Esophagus squamous epithelium (tissue), 5 donors: ENCODE measurements at regions not wholly inside any gene's neighbourhood (a gene's known extent, or its start where the extent isn't known, plus 50 kb on each side); places are given as distances from the start of the nearest gene placed in this dataset.

Experiments used
- DNase-seq: peaks from one replicate; lab custom pipeline; 2025; lab: John Stamatoyannopoulos, UW
- H3K27ac ChIP-seq, 4 donors: fragments of 200-600 bp; sonication (generic); one replicate each; pipeline ENCODE4 v1.5.1; 2016 to 2019; ENCODE audit warnings: mild to moderate bottlenecking in 1 of 4
- H3K27me3 ChIP-seq, 4 donors: fragments of 200-600 bp; sonication (generic); 1 replicate in 3 of 4; 2 replicates in 1 of 4; pipeline versions ENCODE4 v1.5.1 to v1.6.0; 2017 to 2021; ENCODE audit warnings: antibody characterized with exemption in 1 of 4
- H3K36me3 ChIP-seq, 3 donors: fragments of 200-600 bp; sonication (generic); one replicate each; pipeline ENCODE4 v1.5.1; 2016 to 2019
- H3K4me1 ChIP-seq, 3 donors: fragments of 200-600 bp; sonication (generic); one replicate each; pipeline ENCODE4 v1.5.1; 2017 to 2019
- H3K4me3 ChIP-seq, 4 donors: fragments of 200-600 bp; sonication (generic); 1 replicate in 3 of 4; 2 replicates in 1 of 4; pipeline ENCODE4 v1.5.1; 2016 to 2019; ENCODE audit warnings: mild to moderate bottlenecking in 2 of 4, moderate library complexity in 1 of 4
- H3K9me3 ChIP-seq, 3 donors: fragments of 200-600 bp; sonication (generic); one replicate each; pipeline ENCODE4 v1.5.1; 2016 to 2019
- POLR2A ChIP-seq, 4 donors: fragments of 450-650 bp; IDR thresholded peaks; one replicate each; pipeline ENCODE4 v1.6.1; 2017; ENCODE audit warnings: antibody characterized with exemption in 4 of 4, mild to moderate bottlenecking in 4 of 4, moderate library complexity in 3 of 4
- WGBS, 2 donors: methylation state at CpG; one replicate each; pipeline ENCODE4 v1.1.5; 2018; 5-methylcytosine and 5-hydroxymethylcytosine counted together
- intact Hi-C: fragments of 100-400 bp; cut with DNase I; formaldehyde crosslinking; loops from one replicate; pipeline ENCODE4 v1.15.0; 2022
- TF ChIP-seq, protein P1 (sequence below), 6 experiments: fragments of 450-650 bp in 4 of 6; fragments of 200-600 bp in 2 of 6; sonication (generic) in 2 of 6; IDR thresholded peaks; one replicate each; pipeline ENCODE4 v1.5.1; 2016 to 2019; ENCODE audit warnings: antibody characterized with exemption in 6 of 6, mild to moderate bottlenecking in 4 of 6, moderate library complexity in 4 of 6
- donor health status: DM: yes; HTN: yes; CAD: no.

DNA sequence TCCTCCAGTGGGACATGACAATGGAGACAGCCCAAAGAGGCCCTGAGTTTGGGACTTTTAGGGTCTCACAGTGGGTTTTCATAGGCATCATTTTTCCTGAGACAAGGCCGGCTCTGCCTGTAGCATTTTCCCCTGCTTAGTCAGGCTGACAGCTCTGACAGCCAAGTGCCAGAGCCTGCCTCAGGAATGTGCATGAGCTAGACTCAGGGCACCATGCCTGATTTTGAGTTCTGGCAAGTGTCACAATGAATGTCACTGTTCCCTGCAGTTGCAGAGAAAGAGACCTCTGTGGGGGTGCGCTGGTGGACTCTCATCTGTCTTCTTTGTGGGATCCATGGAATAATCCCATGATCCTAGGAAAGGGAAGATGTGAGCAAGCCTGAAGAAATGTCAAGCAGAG is 343.3 kb upstream of the TSPY4 start:
- H3K4me1 ChIP-seq: no peaks in the 10 kb centered on the region
- no peak overlapping the region for H3K27ac ChIP-seq
- H3K9me3 ChIP-seq: no peaks in the 10 kb centered on the region
- TF ChIP-seq POLR2A (IDR thresholded peaks at IDR 0.05): no peak
- TF ChIP-seq, protein P1, sequence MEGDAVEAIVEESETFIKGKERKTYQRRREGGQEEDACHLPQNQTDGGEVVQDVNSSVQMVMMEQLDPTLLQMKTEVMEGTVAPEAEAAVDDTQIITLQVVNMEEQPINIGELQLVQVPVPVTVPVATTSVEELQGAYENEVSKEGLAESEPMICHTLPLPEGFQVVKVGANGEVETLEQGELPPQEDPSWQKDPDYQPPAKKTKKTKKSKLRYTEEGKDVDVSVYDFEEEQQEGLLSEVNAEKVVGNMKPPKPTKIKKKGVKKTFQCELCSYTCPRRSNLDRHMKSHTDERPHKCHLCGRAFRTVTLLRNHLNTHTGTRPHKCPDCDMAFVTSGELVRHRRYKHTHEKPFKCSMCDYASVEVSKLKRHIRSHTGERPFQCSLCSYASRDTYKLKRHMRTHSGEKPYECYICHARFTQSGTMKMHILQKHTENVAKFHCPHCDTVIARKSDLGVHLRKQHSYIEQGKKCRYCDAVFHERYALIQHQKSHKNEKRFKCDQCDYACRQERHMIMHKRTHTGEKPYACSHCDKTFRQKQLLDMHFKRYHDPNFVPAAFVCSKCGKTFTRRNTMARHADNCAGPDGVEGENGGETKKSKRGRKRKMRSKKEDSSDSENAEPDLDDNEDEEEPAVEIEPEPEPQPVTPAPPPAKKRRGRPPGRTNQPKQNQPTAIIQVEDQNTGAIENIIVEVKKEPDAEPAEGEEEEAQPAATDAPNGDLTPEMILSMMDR (IDR thresholded peaks at IDR 0.05): no peak
- intact Hi-C loops: no loop called here
- no peak for DNase-seq
- H3K27me3 ChIP-seq: no peaks in the 10 kb centered on the region
- no peaks in the 10 kb centered on the region for H3K36me3 ChIP-seq
- no peak overlapping the region for H3K4me3 ChIP-seq
- WGBS, 2 donors: 17% methylated on average over 1 of the region's 2 CpGs; no CpG with 5 or more reads in 1 of the 2 donors

DNA sequence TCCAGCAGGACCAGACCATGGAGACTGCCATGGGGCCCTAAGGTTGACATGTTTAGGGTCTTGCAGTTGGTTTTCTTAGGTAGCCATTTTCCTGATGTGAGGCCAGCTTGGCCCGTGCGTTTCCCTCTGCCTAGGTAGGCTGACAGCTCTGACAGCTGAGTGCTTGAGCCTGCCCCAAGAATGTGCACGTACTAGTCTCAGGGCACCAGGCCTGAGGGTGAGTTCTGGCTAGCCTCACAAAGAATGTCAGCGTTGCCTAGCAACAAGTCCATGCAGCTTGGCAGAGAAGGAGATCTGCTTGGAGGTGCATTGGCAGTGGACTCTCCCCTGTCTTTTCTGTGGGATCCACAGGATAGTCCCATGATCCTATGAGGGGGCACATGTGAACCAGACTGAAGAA is 336.0 kb upstream of the TSPY4 start:
- no CpG with 5 or more reads among the region's 4 CpGs for WGBS, 2 donors
- Histone ChIP-seq H3K27ac (no peak overlapping the region), H3K36me3 (no peaks in the 10 kb centered on the region), H3K4me1 (no peaks in the 10 kb centered on the region), H3K4me3 (no peak overlapping the region), H3K9me3 (no peaks in the 10 kb centered on the region), H3K27me3 (no peaks in the 10 kb centered on the region)
- no peak for TF ChIP-seq POLR2A (IDR thresholded peaks at IDR 0.05)
- TF ChIP-seq, protein P1 (IDR thresholded peaks at IDR 0.05): no peak
- intact Hi-C loops: no loop called here
- DNase-seq: no peak

DNA sequence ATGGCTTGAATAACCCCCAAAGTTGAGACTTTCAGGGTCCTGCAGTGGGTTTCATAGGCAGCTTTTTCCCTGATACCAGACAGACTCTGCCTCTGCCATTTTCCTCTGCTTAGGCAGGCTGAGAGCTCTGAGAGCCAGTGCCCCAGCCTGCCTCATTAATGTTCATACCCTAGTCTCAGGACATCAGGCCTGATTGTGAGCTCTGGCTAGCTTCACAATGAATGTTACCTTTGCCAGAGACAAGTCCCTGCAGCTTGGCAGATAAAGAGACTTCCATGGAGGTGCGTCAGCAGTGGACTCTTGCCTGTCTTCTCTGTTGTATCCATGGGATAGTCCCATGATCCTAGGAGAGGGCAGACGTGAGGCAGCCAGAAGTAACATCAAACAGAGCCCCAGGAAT is 333.5 kb upstream of the TSPY4 start:
- no peak for DNase-seq
- 40% methylated on average over 2 of the region's 2 CpGs; no CpG with 5 or more reads in 1 of the 2 donors for WGBS, 2 donors
- intact Hi-C loops: no loop called here
- Histone ChIP-seq H3K4me1 (no peaks in the 10 kb centered on the region), H3K4me3 (no peak overlapping the region), H3K9me3 (no peaks in the 10 kb centered on the region), H3K27ac (no peak overlapping the region), H3K27me3 (no peaks in the 10 kb centered on the region), H3K36me3 (no peaks in the 10 kb centered on the region)
- TF ChIP-seq, protein P1 (IDR thresholded peaks at IDR 0.05): no peak
- TF ChIP-seq POLR2A (IDR thresholded peaks at IDR 0.05): no peak

DNA sequence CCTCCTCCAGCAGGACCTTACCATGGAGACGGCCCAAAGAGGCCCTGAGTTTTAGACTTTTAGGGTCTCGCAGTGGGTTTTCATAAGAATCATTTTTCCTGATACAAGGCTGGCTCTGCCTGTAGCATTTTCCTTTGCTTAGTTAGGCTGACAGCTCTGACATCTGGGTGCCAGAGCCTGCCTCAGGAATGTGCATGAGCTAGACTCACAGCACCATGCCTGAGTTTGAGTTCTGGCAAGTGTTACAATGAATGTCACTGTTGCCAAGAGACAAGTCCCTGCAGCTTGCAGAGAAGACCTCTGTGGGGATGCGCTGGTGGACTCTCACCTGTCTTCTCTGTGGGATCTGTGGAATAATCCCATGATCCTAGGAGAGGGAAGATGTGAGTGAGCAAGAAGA is 328.6 kb upstream of the TSPY4 start:
- TF ChIP-seq, protein P1 (IDR thresholded peaks at IDR 0.05): no peak
- no peak for TF ChIP-seq POLR2A (IDR thresholded peaks at IDR 0.05)

DNA sequence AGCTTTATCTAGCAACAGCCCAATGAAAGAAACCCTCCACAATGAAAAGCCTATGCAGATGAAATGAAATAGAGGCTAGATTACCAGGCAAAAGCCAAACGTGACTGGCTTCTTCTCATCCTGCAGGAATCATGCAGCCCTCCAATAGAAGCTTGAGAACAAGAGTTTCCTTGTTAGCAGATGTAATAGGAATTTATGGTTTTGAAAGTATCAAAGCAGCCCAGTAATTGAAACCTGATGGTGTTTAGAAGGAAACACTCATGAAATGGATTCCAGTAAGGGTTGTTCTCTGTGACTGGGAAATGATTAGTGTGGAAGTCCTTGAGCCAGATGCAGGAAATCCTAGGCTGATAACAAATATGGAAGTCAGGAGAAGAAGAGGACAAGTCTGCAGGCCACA is 320.3 kb upstream of the TSPY4 start:
- no peaks in the 10 kb centered on the region for H3K4me1 ChIP-seq
- no peaks in the 10 kb centered on the region for H3K27me3 ChIP-seq
- DNase-seq: no peak
- 0% methylated on average over 1 of the region's 1 CpG; no CpG with 5 or more reads in 1 of the 2 donors for WGBS, 2 donors
- no peaks in the 10 kb centered on the region for H3K36me3 ChIP-seq
- no peak overlapping the region for H3K4me3 ChIP-seq
- intact Hi-C loops: no loop called here
- no peaks in the 10 kb centered on the region for H3K9me3 ChIP-seq
- H3K27ac ChIP-seq: no peak overlapping the region
- TF ChIP-seq, protein P1 (IDR thresholded peaks at IDR 0.05): no peak

More for the DNA sequence above, 328.6 kb upstream of the TSPY4 start:
- H3K4me1 ChIP-seq: no peaks in the 10 kb centered on the region
- intact Hi-C loops: no loop called here
- no peak for DNase-seq
- no peaks in the 10 kb centered on the region for H3K9me3 ChIP-seq
- no peak overlapping the region for H3K4me3 ChIP-seq
- no peak overlapping the region for H3K27ac ChIP-seq
- no peaks in the 10 kb centered on the region for H3K36me3 ChIP-seq
- no CpG with 5 or more reads among the region's 3 CpGs for WGBS, 2 donors
- no peaks in the 10 kb centered on the region for H3K27me3 ChIP-seq
